Smooth muscle cell (in vitro differentiated cells): ENCODE measurements at regions not wholly inside any gene's neighbourhood (a gene's known extent, or its start where the extent isn't known, plus 50 kb on each side); places are given as distances from the start of the nearest gene placed in this dataset.

Source experiments
- DNase-seq: peaks from one replicate; lab custom pipeline; 2025; ENCODE audit not compliant: unreplicated experiment; lab: John Stamatoyannopoulos, UW
- H2AFZ ChIP-seq: fragments of 200-600 bp; sonication (generic); 2 replicates; pipeline ENCODE4 v1.6.0; 2016; ENCODE audit warnings: antibody characterized with exemption, low read depth, mild to moderate bottlenecking
- H3F3A ChIP-seq: fragments of 200-600 bp; sonication (generic); 2 replicates; pipeline ENCODE4 v1.6.0; 2017; ENCODE audit warnings: antibody characterized with exemption, low read depth
- H3K27ac ChIP-seq: fragments of 200-600 bp; sonication (generic); 2 replicates; pipeline ENCODE4 v1.5.1; 2016; ENCODE audit warnings: low read depth, mild to moderate bottlenecking
- H3K27me3 ChIP-seq: fragments of 200-600 bp; sonication (generic); 2 replicates; pipeline ENCODE4 v1.6.1; 2016; ENCODE audit warnings: low read depth, mild to moderate bottlenecking
- H3K36me3 ChIP-seq: fragments of 200-600 bp; sonication (generic); 2 replicates; pipeline ENCODE4 v1.5.1; 2016; ENCODE audit warnings: low read depth
- H3K4me1 ChIP-seq: fragments of 200-600 bp; sonication (generic); 2 replicates; pipeline ENCODE4 v1.5.1; 2016; ENCODE audit warnings: low read depth
- H3K4me2 ChIP-seq: fragments of 200-600 bp; sonication (generic); 2 replicates; pipeline ENCODE4 v1.6.0; 2016; ENCODE audit warnings: mild to moderate bottlenecking
- H3K4me3 ChIP-seq: fragments of 200-600 bp; sonication (generic); 2 replicates; pipeline ENCODE4 v1.5.1; 2016; ENCODE audit warnings: mild to moderate bottlenecking
- H3K79me2 ChIP-seq: fragments of 200-600 bp; sonication (generic); 2 replicates; pipeline ENCODE4 v1.6.0; 2016; ENCODE audit warnings: low read depth, mild to moderate bottlenecking
- H3K9ac ChIP-seq: fragments of 200-600 bp; sonication (generic); 2 replicates; pipeline ENCODE4 v1.6.0; 2016; ENCODE audit warnings: low read depth
- H3K9me3 ChIP-seq: fragments of 200-600 bp; sonication (generic); replicated peaks from 2 replicates; pipeline ENCODE4 v1.5.1; 2016; ENCODE audit warnings: low read depth
- H4K20me1 ChIP-seq: fragments of 200-600 bp; sonication (generic); 2 replicates; pipeline ENCODE4 v1.6.0; 2016; ENCODE audit warnings: low read depth
- CTCF ChIP-seq: fragments of 200-600 bp; sonication (generic); IDR thresholded peaks from 2 replicates; pipeline ENCODE4 v1.5.1; 2017; ENCODE audit warnings: borderline replicate concordance, mild to moderate bottlenecking, antibody characterized with exemption; ENCODE audit not compliant: insufficient read depth, poor library complexity, severe bottlenecking
- WGBS: methylation state at CpG from one replicate; pipeline ENCODE4 v1.1.7; 2016; ENCODE audit warnings: low lambda C conversion rate; 5-methylcytosine and 5-hydroxymethylcytosine counted together

GRCh38 chr13:40210865-40211585, 455.4 kb downstream of the FOXO1 start:
- no peak for DNase-seq
- no peak overlapping the region for H3K27ac ChIP-seq
- no peaks in the 10 kb centered on the region for H3K9me3 ChIP-seq
- no peaks in the 10 kb centered on the region for H4K20me1 ChIP-seq
- no peak for TF ChIP-seq CTCF
- H3K4me2 ChIP-seq = no peak overlapping the region
- no peaks in the 10 kb centered on the region for H3F3A ChIP-seq
- no peaks in the 10 kb centered on the region for H3K79me2 ChIP-seq
- H2AFZ ChIP-seq = no peak overlapping the region
- H3K4me1 ChIP-seq = no peaks in the 10 kb centered on the region
- WGBS = 89% methylated on average over 3 of the region's 4 CpGs
- no peaks in the 10 kb centered on the region for H3K27me3 ChIP-seq
- H3K36me3 ChIP-seq = no peaks in the 10 kb centered on the region
- no peak overlapping the region for H3K9ac ChIP-seq
- H3K4me3 ChIP-seq = no peak overlapping the region

GRCh38 chr13:40211586-40211968, 454.9 kb downstream of the FOXO1 start:
- Histone ChIP-seq H3K27me3 (no peaks in the 10 kb centered on the region), H2AFZ (no peak overlapping the region), H3K9ac (no peak overlapping the region), H3K9me3 (no peaks in the 10 kb centered on the region), H4K20me1 (no peaks in the 10 kb centered on the region), H3K27ac (no peak overlapping the region), H3K4me2 (no peak overlapping the region), H3K36me3 (no peaks in the 10 kb centered on the region), H3K4me3 (no peak overlapping the region), H3K4me1 (no peaks in the 10 kb centered on the region), H3K79me2 (no peaks in the 10 kb centered on the region), H3F3A (no peaks in the 10 kb centered on the region)
- no peak for TF ChIP-seq CTCF
- 88% methylated on average over 3 of the region's 3 CpGs for WGBS
- no peak for DNase-seq

DNA sequence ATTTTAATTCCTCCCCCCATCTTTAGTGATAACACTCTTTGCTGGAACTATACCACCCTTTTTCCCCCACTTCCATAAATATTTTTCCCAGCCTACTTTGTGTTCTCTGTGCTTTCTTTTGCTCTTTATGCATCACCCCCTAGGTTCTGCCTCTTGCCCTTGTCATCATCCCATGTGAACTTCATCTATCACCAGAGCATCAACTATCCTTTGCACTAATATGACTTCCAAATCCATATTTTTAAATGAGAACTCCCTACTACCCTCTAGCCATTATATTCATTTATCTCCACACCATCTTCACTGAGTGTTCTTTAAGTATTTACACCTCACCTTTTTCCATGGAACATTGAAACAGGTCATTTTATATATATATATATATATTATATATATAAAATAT, 452.7 kb downstream of the FOXO1 start:
- no peak overlapping the region for H3K4me2 ChIP-seq
- H3K4me3 ChIP-seq = no peak overlapping the region
- DNase-seq = no peak
- H3F3A ChIP-seq = no peaks in the 10 kb centered on the region
- H3K4me1 ChIP-seq = no peaks in the 10 kb centered on the region
- H4K20me1 ChIP-seq = no peaks in the 10 kb centered on the region
- no peak for TF ChIP-seq CTCF
- no peaks in the 10 kb centered on the region for H3K36me3 ChIP-seq
- no peaks in the 10 kb centered on the region for H3K27me3 ChIP-seq
- H3K9me3 ChIP-seq = no peaks in the 10 kb centered on the region
- H3K9ac ChIP-seq = no peak overlapping the region
- no peak overlapping the region for H2AFZ ChIP-seq
- H3K79me2 ChIP-seq = no peaks in the 10 kb centered on the region
- H3K27ac ChIP-seq = no peak overlapping the region

GRCh38 chr13:40215311-40215710, 451.1 kb downstream of the FOXO1 start:
- no peak overlapping the region for H3K4me3 ChIP-seq
- H3K9me3 ChIP-seq = no peaks in the 10 kb centered on the region
- no peak overlapping the region for H3K9ac ChIP-seq
- H3K4me1 ChIP-seq = no peaks in the 10 kb centered on the region
- no peak overlapping the region for H3K4me2 ChIP-seq
- H3F3A ChIP-seq = no peaks in the 10 kb centered on the region
- no peaks in the 10 kb centered on the region for H4K20me1 ChIP-seq
- H3K36me3 ChIP-seq = no peaks in the 10 kb centered on the region
- no peaks in the 10 kb centered on the region for H3K79me2 ChIP-seq
- 97% methylated on average over 1 of the region's 1 CpG for WGBS
- TF ChIP-seq CTCF = no peak
- H2AFZ ChIP-seq = no peak overlapping the region
- DNase-seq = no peak
- H3K27ac ChIP-seq = no peak overlapping the region
- H3K27me3 ChIP-seq = no peaks in the 10 kb centered on the region
